ENCODE measurements at regions not wholly inside any gene's neighbourhood (a gene's known extent, or its start where the extent isn't known, plus 50 kb on each side); places are given as distances from the start of the nearest gene placed in this dataset.

- ATAC-seq: no peak
Observed at GRCh38 chr4:57401586-57401985, 291.4 kb upstream of the IGFBP7 start.

GRCh38 chr4:57378766-57379165 is 268.6 kb upstream of the IGFBP7 start:
- no peaks in the 10 kb centered on the region for H3K36me3 ChIP-seq (ENCODE audit: low read depth)
- intact Hi-C loops (cut with DNase I, micrococcal nuclease): no loop called here
- no peak for TF ChIP-seq CTCF (IDR thresholded peaks at IDR 0.05)
- H3K4me3 ChIP-seq: no peak overlapping the region
- H3K9me3 ChIP-seq: no peaks in the 10 kb centered on the region
- DNase-seq (no peak), ATAC-seq (no peak)
- no peaks in the 10 kb centered on the region for H3K4me1 ChIP-seq (ENCODE audit: low read depth)

More at GRCh38 chr4:57401586-57401985, 291.4 kb upstream of the IGFBP7 start:
- no peaks in the 10 kb centered on the region for H3K36me3 ChIP-seq (ENCODE audit: low read depth)
- intact Hi-C loops (cut with DNase I, micrococcal nuclease): no loop called here
- no peaks in the 10 kb centered on the region for H3K9me3 ChIP-seq
- no peak for DNase-seq
- H3K4me1 ChIP-seq (ENCODE audit: low read depth): no peaks in the 10 kb centered on the region
- no peak overlapping the region for H3K4me3 ChIP-seq
- TF ChIP-seq CTCF (IDR thresholded peaks at IDR 0.05): no peak

GRCh38 chr4:57374866-57375595 is 264.8 kb upstream of the IGFBP7 start:
- intact Hi-C loops (cut with DNase I, micrococcal nuclease): no loop called here
- Histone ChIP-seq H3K4me3 (no peak overlapping the region), H3K4me1 (ENCODE audit: low read depth) (no peaks in the 10 kb centered on the region), H3K9me3 (no peaks in the 10 kb centered on the region), H3K36me3 (ENCODE audit: low read depth) (no peaks in the 10 kb centered on the region)
- ATAC-seq (no peak), DNase-seq (no peak)
- TF ChIP-seq CTCF (IDR thresholded peaks at IDR 0.05): no peak

- Histone ChIP-seq H3K9me3 (no peaks in the 10 kb centered on the region), H3K4me3 (no peak overlapping the region), H3K4me1 (ENCODE audit: low read depth) (no peaks in the 10 kb centered on the region), H3K36me3 (ENCODE audit: low read depth) (no peaks in the 10 kb centered on the region)
- TF ChIP-seq CTCF (IDR thresholded peaks at IDR 0.05): no peak
- no peak for DNase-seq
- no peak for ATAC-seq
- intact Hi-C loops (cut with DNase I, micrococcal nuclease): no loop called here
Observed at GRCh38 chr4:57373991-57374390, 263.8 kb upstream of the IGFBP7 start.

- H3K4me3 ChIP-seq: no peak overlapping the region
- ATAC-seq: no peak
- intact Hi-C loops (cut with DNase I, micrococcal nuclease): no loop called here
- no peaks in the 10 kb centered on the region for H3K4me1 ChIP-seq (ENCODE audit: low read depth)
- no peak for TF ChIP-seq CTCF (IDR thresholded peaks at IDR 0.05)
- H3K36me3 ChIP-seq (ENCODE audit: low read depth): no peaks in the 10 kb centered on the region
- no peaks in the 10 kb centered on the region for H3K9me3 ChIP-seq
- DNase-seq: no peak
Observed at GRCh38 chr4:57371671-57372070, 261.5 kb upstream of the IGFBP7 start.

GRCh38 chr4:57370691-57371090 is 260.5 kb upstream of the IGFBP7 start:
- intact Hi-C loops (cut with DNase I, micrococcal nuclease): no loop called here
- no peaks in the 10 kb centered on the region for H3K4me1 ChIP-seq (ENCODE audit: low read depth)
- no peaks in the 10 kb centered on the region for H3K9me3 ChIP-seq
- no peak for TF ChIP-seq CTCF (IDR thresholded peaks at IDR 0.05)
- DNase-seq: no peak
- no peak overlapping the region for H3K4me3 ChIP-seq
- no peaks in the 10 kb centered on the region for H3K36me3 ChIP-seq (ENCODE audit: low read depth)
- no peak for ATAC-seq

All from mucosa of descending colon (tissue), 3 donors.